ENCODE measurements at regions not wholly inside any gene's neighbourhood (a gene's known extent, or its start where the extent isn't known, plus 50 kb on each side); places are given as distances from the start of the nearest gene placed in this dataset.
"Not testable (repeated sequence)": the region's sequence is repeated elsewhere in the genome, so short reads cannot be mapped to it uniquely, and the experiment has no call there.

GRCh38 chr5:67896930-67897313 lies 318.6 kb upstream of the PIK3R1 start:
- H3K4me3 Mint-ChIP-seq: no peak overlapping the region
- peaks cover 4% of the 10 kb centered on the region for H3K4me1 Mint-ChIP-seq
- no peak overlapping the region for H3K27ac Mint-ChIP-seq
- peaks cover 1% of the 10 kb centered on the region for H3K9me3 Mint-ChIP-seq
- H3K36me3 Mint-ChIP-seq: no peaks in the 10 kb centered on the region
- no peak for DNase-seq
- no peaks in the 10 kb centered on the region for H3K27me3 Mint-ChIP-seq

GRCh38 chr5:67896311-67896929 lies 319.1 kb upstream of the PIK3R1 start:
- Mint-ChIP-seq H3K27me3 (no peaks in the 10 kb centered on the region), H3K9me3 (peaks cover 4% of the 10 kb centered on the region), H3K27ac (no peak overlapping the region), H3K4me3 (no peak overlapping the region), H3K36me3 (no peaks in the 10 kb centered on the region), H3K4me1 (peaks cover 4% of the 10 kb centered on the region)
- no peak for DNase-seq

GRCh38 chr5:67889870-67890269 lies 325.7 kb upstream of the PIK3R1 start:
- not testable (repeated sequence) for H3K27ac Mint-ChIP-seq, H3K27me3 Mint-ChIP-seq, H3K4me1 Mint-ChIP-seq, H3K4me3 Mint-ChIP-seq, H3K9me3 Mint-ChIP-seq, H3K36me3 Mint-ChIP-seq, DNase-seq

GRCh38 chr5:67887748-67888161 lies 327.8 kb upstream of the PIK3R1 start:
- Mint-ChIP-seq H3K36me3 (no peaks in the 10 kb centered on the region), H3K4me3 (no peak overlapping the region), H3K9me3 (peaks cover 4% of the 10 kb centered on the region), H3K4me1 (no peaks in the 10 kb centered on the region), H3K27ac (no peak overlapping the region), H3K27me3 (no peaks in the 10 kb centered on the region)
- no peak for DNase-seq

- H3K4me1 Mint-ChIP-seq: no peaks in the 10 kb centered on the region
- no peaks in the 10 kb centered on the region for H3K36me3 Mint-ChIP-seq
- H3K4me3 Mint-ChIP-seq: no peak overlapping the region
- no peak overlapping the region for H3K27ac Mint-ChIP-seq
- peaks cover 2% of the 10 kb centered on the region for H3K9me3 Mint-ChIP-seq
- H3K27me3 Mint-ChIP-seq: no peaks in the 10 kb centered on the region
- no peak for DNase-seq
These were observed 328.8 kb upstream of the PIK3R1 start for GRCh38 chr5:67886761-67887160.

- Mint-ChIP-seq H3K9me3 (no peaks in the 10 kb centered on the region), H3K4me3 (no peak overlapping the region), H3K27me3 (no peaks in the 10 kb centered on the region), H3K4me1 (no peaks in the 10 kb centered on the region), H3K36me3 (no peaks in the 10 kb centered on the region), H3K27ac (no peak overlapping the region)
- no peak for DNase-seq
These were observed 334.7 kb upstream of the PIK3R1 start for GRCh38 chr5:67880876-67881275.

- no peaks in the 10 kb centered on the region for H3K27me3 Mint-ChIP-seq
- no peaks in the 10 kb centered on the region for H3K9me3 Mint-ChIP-seq
- no peaks in the 10 kb centered on the region for H3K4me1 Mint-ChIP-seq
- no peak for DNase-seq
- no peak overlapping the region for H3K27ac Mint-ChIP-seq
- no peak overlapping the region for H3K4me3 Mint-ChIP-seq
- H3K36me3 Mint-ChIP-seq: no peaks in the 10 kb centered on the region
These were observed 335.1 kb upstream of the PIK3R1 start for GRCh38 chr5:67880511-67880805.

GRCh38 chr5:67879620-67880510 lies 335.7 kb upstream of the PIK3R1 start:
- Mint-ChIP-seq H3K4me3 (no peak overlapping the region), H3K36me3 (no peaks in the 10 kb centered on the region), H3K27me3 (no peaks in the 10 kb centered on the region), H3K27ac (no peak overlapping the region), H3K9me3 (no peaks in the 10 kb centered on the region), H3K4me1 (no peaks in the 10 kb centered on the region)
- DNase-seq: no peak

GRCh38 chr5:67878933-67879332 lies 336.6 kb upstream of the PIK3R1 start:
- Mint-ChIP-seq H3K27ac (no peak overlapping the region), H3K9me3 (no peaks in the 10 kb centered on the region)
- no peak for DNase-seq

GRCh38 chr5:67876371-67876770 lies 339.2 kb upstream of the PIK3R1 start:
- no peak for DNase-seq
- Mint-ChIP-seq H3K27me3 (no peaks in the 10 kb centered on the region), H3K4me3 (no peak overlapping the region), H3K4me1 (no peaks in the 10 kb centered on the region), H3K36me3 (no peaks in the 10 kb centered on the region), H3K27ac (no peak overlapping the region), H3K9me3 (no peaks in the 10 kb centered on the region)

More at GRCh38 chr5:67878933-67879332, 336.6 kb upstream of the PIK3R1 start:
- Mint-ChIP-seq H3K4me3 (no peak overlapping the region), H3K4me1 (no peaks in the 10 kb centered on the region), H3K27me3 (no peaks in the 10 kb centered on the region), H3K36me3 (no peaks in the 10 kb centered on the region)

- Mint-ChIP-seq H3K36me3 (no peaks in the 10 kb centered on the region), H3K27me3 (no peaks in the 10 kb centered on the region), H3K9me3 (no peaks in the 10 kb centered on the region), H3K4me1 (no peaks in the 10 kb centered on the region), H3K4me3 (no peak overlapping the region), H3K27ac (no peak overlapping the region)
- DNase-seq: no peak
These were observed 340.0 kb upstream of the PIK3R1 start for GRCh38 chr5:67875601-67876000.

GRCh38 chr5:67873935-67874334 lies 341.6 kb upstream of the PIK3R1 start:
- H3K36me3 Mint-ChIP-seq: no peaks in the 10 kb centered on the region
- H3K4me3 Mint-ChIP-seq: no peak overlapping the region
- no peak for DNase-seq
- H3K9me3 Mint-ChIP-seq: no peaks in the 10 kb centered on the region
- no peak overlapping the region for H3K27ac Mint-ChIP-seq
- no peaks in the 10 kb centered on the region for H3K27me3 Mint-ChIP-seq
- no peaks in the 10 kb centered on the region for H3K4me1 Mint-ChIP-seq

GRCh38 chr5:67870662-67871061 lies 344.9 kb upstream of the PIK3R1 start:
- DNase-seq: no peak
- Mint-ChIP-seq H3K27me3 (no peaks in the 10 kb centered on the region), H3K27ac (no peak overlapping the region), H3K4me1 (no peaks in the 10 kb centered on the region), H3K4me3 (no peak overlapping the region), H3K9me3 (no peaks in the 10 kb centered on the region), H3K36me3 (no peaks in the 10 kb centered on the region)

- not testable (repeated sequence) for H3K27ac Mint-ChIP-seq, H3K9me3 Mint-ChIP-seq, DNase-seq, H3K4me3 Mint-ChIP-seq, H3K27me3 Mint-ChIP-seq, H3K4me1 Mint-ChIP-seq, H3K36me3 Mint-ChIP-seq
These were observed 351.2 kb upstream of the PIK3R1 start for GRCh38 chr5:67864335-67864734.

- Mint-ChIP-seq H3K4me3 (no peak overlapping the region), H3K9me3 (peaks cover 5% of the 10 kb centered on the region), H3K27ac (no peak overlapping the region), H3K36me3 (no peaks in the 10 kb centered on the region), H3K27me3 (no peaks in the 10 kb centered on the region), H3K4me1 (no peaks in the 10 kb centered on the region)
- no peak for DNase-seq
These were observed 357.0 kb upstream of the PIK3R1 start for GRCh38 chr5:67858471-67859031.

- Mint-ChIP-seq H3K27me3 (no peaks in the 10 kb centered on the region), H3K27ac (no peak overlapping the region), H3K9me3 (peaks cover 8% of the 10 kb centered on the region), H3K4me3 (no peak overlapping the region), H3K36me3 (no peaks in the 10 kb centered on the region), H3K4me1 (no peaks in the 10 kb centered on the region)
- DNase-seq: no peak
These were observed 358.1 kb upstream of the PIK3R1 start for GRCh38 chr5:67857502-67857901.
